HG03103 (cell line): ENCODE measurements at regions not wholly inside any gene's neighbourhood (a gene's known extent, or its start where the extent isn't known, plus 50 kb on each side); places are given as distances from the start of the nearest gene placed in this dataset.

Source experiments
- ATAC-seq: cut with Tn5 transposase; IDR thresholded peaks from one replicate; pipeline ENCODE4 v1.9.1; 2021; ENCODE audit warnings: low read depth; ENCODE audit not compliant: unreplicated experiment

- no peak for ATAC-seq
Observed at GRCh38 chr4:178671766-178672165, 1229.5 kb upstream of the AGA start.

GRCh38 chr4:178672512-178672911 is 1230.3 kb upstream of the AGA start:
- ATAC-seq, result no peak

GRCh38 chr4:178681871-178682270 is 1239.6 kb upstream of the AGA start:
- no peak for ATAC-seq

- no peak for ATAC-seq
Observed at GRCh38 chr4:178689926-178690325, 1247.7 kb upstream of the AGA start.

- ATAC-seq, result no peak
Observed at GRCh38 chr4:178693816-178694215, 1251.6 kb upstream of the AGA start.

GRCh38 chr4:178696515-178696914 is 1254.3 kb upstream of the AGA start:
- no peak for ATAC-seq

- no peak for ATAC-seq
Observed at GRCh38 chr4:178712486-178712885, 1270.2 kb upstream of the AGA start.

- no peak for ATAC-seq
Observed at GRCh38 chr4:178738026-178738425, 1295.8 kb upstream of the AGA start.

- ATAC-seq, result no peak
Observed at GRCh38 chr4:178745203-178745602, 1303.0 kb upstream of the AGA start.

GRCh38 chr4:178752954-178753525 is 1310.8 kb upstream of the AGA start:
- ATAC-seq, result no peak

GRCh38 chr4:178778496-178778895 is 1336.3 kb upstream of the AGA start:
- no peak for ATAC-seq

GRCh38 chr4:178781779-178782178 is 1339.5 kb upstream of the AGA start:
- ATAC-seq, result no peak

- no peak for ATAC-seq
Observed at GRCh38 chr4:178784491-178784890, 1342.3 kb upstream of the AGA start.

- no peak for ATAC-seq
Observed at GRCh38 chr4:178789279-178789678, 1347.0 kb upstream of the AGA start.

GRCh38 chr4:178799204-178799603 is 1357.0 kb upstream of the AGA start:
- no peak for ATAC-seq

- ATAC-seq, result no peak
Observed at GRCh38 chr4:178808106-178808505, 1365.9 kb upstream of the AGA start.

GRCh38 chr4:178809921-178810320 is 1367.7 kb upstream of the AGA start:
- ATAC-seq, result no peak

GRCh38 chr4:178811356-178811755 is 1369.1 kb upstream of the AGA start:
- no peak for ATAC-seq

GRCh38 chr4:178812866-178813265 is 1370.6 kb upstream of the AGA start:
- ATAC-seq, result no peak

GRCh38 chr4:178814908-178815307 is 1372.7 kb upstream of the AGA start:
- no peak for ATAC-seq

- no peak for ATAC-seq
Observed at GRCh38 chr4:178823673-178824295, 1381.5 kb upstream of the AGA start.

- ATAC-seq, result no peak
Observed at GRCh38 chr4:178836865-178837264, 1394.6 kb upstream of the AGA start.

- ATAC-seq, result no peak
Observed at GRCh38 chr4:178838776-178839175, 1396.5 kb upstream of the AGA start.
